SU-DHL-6 (cell line): ENCODE measurements at regions not wholly inside any gene's neighbourhood (a gene's known extent, or its start where the extent isn't known, plus 50 kb on each side); places are given as distances from the start of the nearest gene placed in this dataset.

Source experiments
- H2AFZ ChIP-seq: fragments of 200-600 bp; sonication (generic); 2 replicates; pipeline ENCODE4 v1.6.1; 2014; ENCODE audit warnings: low read depth, mild to moderate bottlenecking, moderate library complexity, mixed read lengths, antibody characterized with exemption, low read length; ENCODE audit not compliant: severe bottlenecking
- H3F3A ChIP-seq: fragments of 200-600 bp; shearing (Covaris generic); 2 replicates; pipeline ENCODE4 v1.6.0; 2016; ENCODE audit warnings: antibody characterized with exemption, mild to moderate bottlenecking; ENCODE audit not compliant: insufficient read depth
- H3K27ac ChIP-seq: fragments of 200-600 bp; sonication (generic); 2 replicates; pipeline ENCODE4 v1.5.1; 2016; ENCODE audit warnings: low read depth, mild to moderate bottlenecking, low read length, moderate library complexity, mixed read lengths
- H3K27me3 ChIP-seq: fragments of 200-600 bp; sonication (generic), shearing (Covaris generic); 2 replicates; pipeline ENCODE4 v1.6.0; 2014; ENCODE audit warnings: mild to moderate bottlenecking, low read length
- H3K36me3 ChIP-seq: fragments of 200-600 bp; sonication (generic); 2 replicates; pipeline ENCODE4 v1.6.1; 2014; ENCODE audit warnings: mild to moderate bottlenecking, low read length, mixed read lengths
- H3K4me2 ChIP-seq: fragments of 300-600, 200-600 bp; shearing (Covaris generic), sonication (generic); 2 replicates; pipeline ENCODE4 v1.6.0; 2014; ENCODE audit warnings: low read length, low read depth, mild to moderate bottlenecking; ENCODE audit not compliant: poor library complexity, severe bottlenecking
- H3K4me3 ChIP-seq: fragments of 200-600 bp; sonication (generic); 2 replicates; pipeline ENCODE4 v1.5.1; 2014; ENCODE audit warnings: antibody characterized with exemption, low read length, mild to moderate bottlenecking, mixed read lengths; ENCODE audit not compliant: insufficient read depth, poor library complexity, severe bottlenecking
- H3K79me2 ChIP-seq: fragments of 200-600 bp; sonication (generic); 2 replicates; pipeline ENCODE4 v1.6.1; 2014; ENCODE audit warnings: mild to moderate bottlenecking, low read length, moderate library complexity; ENCODE audit not compliant: insufficient read depth
- H3K9ac ChIP-seq: fragments of 200-600 bp; sonication (generic); 2 replicates; pipeline ENCODE4 v1.7.0; 2014; ENCODE audit warnings: mild to moderate bottlenecking, low read length
- H3K9me2 ChIP-seq: fragments of 200-600 bp; sonication (generic); replicated peaks from 2 replicates; pipeline ENCODE4 v1.6.1; 2014; ENCODE audit warnings: low read length; ENCODE audit not compliant: insufficient read depth
- H3K9me3 ChIP-seq: fragments of 200-600 bp; sonication (generic); 2 replicates; pipeline ENCODE4 v1.6.1; 2014; ENCODE audit warnings: low read length, mixed read lengths; ENCODE audit not compliant: insufficient read depth
- H4K20me1 ChIP-seq: fragments of 200-600 bp; sonication (generic); 2 replicates; pipeline ENCODE4 v1.6.1; 2014; ENCODE audit warnings: low read depth, mild to moderate bottlenecking, antibody characterized with exemption, low read length, moderate library complexity, mixed read lengths
- EZH2phosphoT487 ChIP-seq: fragments of 200-600 bp; sonication (generic), shearing (Covaris generic); conservative IDR thresholded peaks from 2 replicates; pipeline ENCODE4 v1.6.1; 2018; ENCODE audit warnings: mild to moderate bottlenecking, antibody characterized with exemption, low read length, moderate library complexity, mixed read lengths
- TF ChIP-seq, protein P1 (sequence below): fragments of 200-600 bp; sonication (generic); IDR thresholded peaks from one replicate; pipeline ENCODE4 v1.5.1; 2017; ENCODE audit warnings: antibody characterized with exemption, mild to moderate bottlenecking, low read length, moderate library complexity; ENCODE audit not compliant: insufficient read depth, poor library complexity, severe bottlenecking

DNA sequence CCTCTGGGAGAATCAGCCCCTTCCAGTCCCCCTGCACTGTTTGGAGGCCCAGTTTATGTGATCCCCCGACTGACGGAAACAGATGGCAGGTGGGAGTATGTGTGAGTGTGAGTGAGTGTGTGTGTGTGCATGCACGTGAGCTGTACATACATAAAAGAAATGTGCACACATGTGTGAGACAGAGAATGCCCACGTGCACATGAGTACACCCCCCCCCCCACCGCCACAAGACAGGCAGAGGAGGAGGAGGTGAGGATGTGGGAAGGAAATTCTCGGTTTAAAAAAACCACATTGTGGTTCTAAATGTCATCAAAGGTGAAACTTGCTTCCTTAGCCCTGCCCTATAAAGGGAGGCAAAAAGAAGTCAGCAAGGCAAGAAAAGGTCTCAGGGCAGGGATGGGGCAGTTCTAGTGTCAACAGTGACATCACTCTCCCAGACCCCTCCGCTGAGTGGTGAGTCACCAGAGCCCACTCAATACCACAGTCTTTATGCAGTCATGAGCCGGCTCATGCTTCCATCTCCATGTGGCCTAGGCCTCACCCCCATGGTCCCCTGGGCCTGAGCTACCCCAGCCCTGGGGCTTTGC is 79.2 kb upstream of the HSPA9 start:
- Histone ChIP-seq H4K20me1 (no peaks in the 10 kb centered on the region), H3K4me3 (no peak overlapping the region), H3K27ac (no peak overlapping the region), H3K4me2 (no peak overlapping the region), H3K36me3 (no peaks in the 10 kb centered on the region), H2AFZ (no peak overlapping the region), H3K9ac (no peak overlapping the region), H3K79me2 (no peaks in the 10 kb centered on the region), H3K27me3 (no peaks in the 10 kb centered on the region), H3F3A (no peaks in the 10 kb centered on the region), H3K9me2 (no peaks in the 10 kb centered on the region), H3K9me3 (no peaks in the 10 kb centered on the region)
- TF ChIP-seq, protein P1, sequence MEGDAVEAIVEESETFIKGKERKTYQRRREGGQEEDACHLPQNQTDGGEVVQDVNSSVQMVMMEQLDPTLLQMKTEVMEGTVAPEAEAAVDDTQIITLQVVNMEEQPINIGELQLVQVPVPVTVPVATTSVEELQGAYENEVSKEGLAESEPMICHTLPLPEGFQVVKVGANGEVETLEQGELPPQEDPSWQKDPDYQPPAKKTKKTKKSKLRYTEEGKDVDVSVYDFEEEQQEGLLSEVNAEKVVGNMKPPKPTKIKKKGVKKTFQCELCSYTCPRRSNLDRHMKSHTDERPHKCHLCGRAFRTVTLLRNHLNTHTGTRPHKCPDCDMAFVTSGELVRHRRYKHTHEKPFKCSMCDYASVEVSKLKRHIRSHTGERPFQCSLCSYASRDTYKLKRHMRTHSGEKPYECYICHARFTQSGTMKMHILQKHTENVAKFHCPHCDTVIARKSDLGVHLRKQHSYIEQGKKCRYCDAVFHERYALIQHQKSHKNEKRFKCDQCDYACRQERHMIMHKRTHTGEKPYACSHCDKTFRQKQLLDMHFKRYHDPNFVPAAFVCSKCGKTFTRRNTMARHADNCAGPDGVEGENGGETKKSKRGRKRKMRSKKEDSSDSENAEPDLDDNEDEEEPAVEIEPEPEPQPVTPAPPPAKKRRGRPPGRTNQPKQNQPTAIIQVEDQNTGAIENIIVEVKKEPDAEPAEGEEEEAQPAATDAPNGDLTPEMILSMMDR = no peak
- TF ChIP-seq EZH2phosphoT487 = no peak

DNA sequence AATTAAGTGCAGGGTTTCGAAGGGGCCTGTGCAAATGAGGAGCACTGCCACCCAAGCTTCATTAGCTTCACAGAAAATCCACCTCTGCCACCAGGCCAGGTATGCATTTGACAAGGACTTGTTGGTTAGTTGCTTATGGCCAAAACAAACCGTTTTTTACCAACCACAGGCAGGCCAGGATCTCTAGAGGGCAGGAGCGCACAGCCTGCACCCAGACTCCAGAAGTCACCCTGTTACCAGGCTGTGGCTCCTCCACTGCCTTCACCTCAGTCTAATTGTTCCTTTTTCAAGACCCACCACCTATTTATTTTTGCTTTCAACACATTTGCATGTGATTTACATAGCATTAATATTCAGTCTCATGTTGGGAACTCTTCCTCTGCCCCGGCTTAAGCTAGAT is 78.3 kb upstream of the HSPA9 start:
- TF ChIP-seq, protein P1 = no peak
- no peak for TF ChIP-seq EZH2phosphoT487
- Histone ChIP-seq H3K36me3 (no peaks in the 10 kb centered on the region), H3K9me2 (no peaks in the 10 kb centered on the region), H3K9me3 (no peaks in the 10 kb centered on the region), H2AFZ (no peak overlapping the region), H4K20me1 (no peaks in the 10 kb centered on the region), H3K9ac (no peak overlapping the region), H3K27ac (no peak overlapping the region), H3F3A (no peaks in the 10 kb centered on the region), H3K4me2 (no peak overlapping the region), H3K4me3 (no peak overlapping the region), H3K27me3 (no peaks in the 10 kb centered on the region), H3K79me2 (no peaks in the 10 kb centered on the region)

DNA sequence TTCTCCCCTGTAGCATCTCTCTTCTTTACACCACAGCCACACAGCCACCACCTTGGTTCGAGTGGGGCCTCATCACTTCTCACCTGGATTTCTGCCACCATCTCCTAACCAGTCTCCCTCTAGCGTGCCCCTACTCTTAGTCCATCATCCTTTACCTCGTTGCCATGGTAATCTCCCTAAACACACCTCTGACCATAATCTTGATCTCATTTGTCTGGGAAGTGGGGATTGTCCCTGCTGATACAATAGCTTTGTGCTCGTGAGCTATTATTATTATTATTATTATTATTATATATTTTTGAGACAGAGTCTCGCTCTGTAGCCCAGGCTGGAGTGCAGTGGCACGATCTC is 76.5 kb upstream of the HSPA9 start:
- Histone ChIP-seq H3K4me3 (no peak overlapping the region), H3F3A (no peaks in the 10 kb centered on the region)
- no peak for TF ChIP-seq EZH2phosphoT487
- TF ChIP-seq, protein P1 = no peak

More for the DNA sequence above, 76.5 kb upstream of the HSPA9 start:
- no peaks in the 10 kb centered on the region for H3K9me2 ChIP-seq
- H3K27me3 ChIP-seq = no peaks in the 10 kb centered on the region
- H3K79me2 ChIP-seq = no peaks in the 10 kb centered on the region
- H3K36me3 ChIP-seq = no peaks in the 10 kb centered on the region
- H3K4me2 ChIP-seq = no peak overlapping the region
- no peaks in the 10 kb centered on the region for H3K9me3 ChIP-seq
- H2AFZ ChIP-seq = no peak overlapping the region
- H3K27ac ChIP-seq = no peak overlapping the region
- no peak overlapping the region for H3K9ac ChIP-seq
- no peaks in the 10 kb centered on the region for H4K20me1 ChIP-seq
